HG02981 (cell line): ENCODE measurements at regions not wholly inside any gene's neighbourhood (a gene's known extent, or its start where the extent isn't known, plus 50 kb on each side); places are given as distances from the start of the nearest gene placed in this dataset.

Experiments used
- ATAC-seq: cut with Tn5 transposase; IDR thresholded peaks from one replicate; pipeline ENCODE4 v1.9.1; 2021; ENCODE audit warnings: mild to moderate bottlenecking, moderate library complexity; ENCODE audit not compliant: unreplicated experiment

DNA sequence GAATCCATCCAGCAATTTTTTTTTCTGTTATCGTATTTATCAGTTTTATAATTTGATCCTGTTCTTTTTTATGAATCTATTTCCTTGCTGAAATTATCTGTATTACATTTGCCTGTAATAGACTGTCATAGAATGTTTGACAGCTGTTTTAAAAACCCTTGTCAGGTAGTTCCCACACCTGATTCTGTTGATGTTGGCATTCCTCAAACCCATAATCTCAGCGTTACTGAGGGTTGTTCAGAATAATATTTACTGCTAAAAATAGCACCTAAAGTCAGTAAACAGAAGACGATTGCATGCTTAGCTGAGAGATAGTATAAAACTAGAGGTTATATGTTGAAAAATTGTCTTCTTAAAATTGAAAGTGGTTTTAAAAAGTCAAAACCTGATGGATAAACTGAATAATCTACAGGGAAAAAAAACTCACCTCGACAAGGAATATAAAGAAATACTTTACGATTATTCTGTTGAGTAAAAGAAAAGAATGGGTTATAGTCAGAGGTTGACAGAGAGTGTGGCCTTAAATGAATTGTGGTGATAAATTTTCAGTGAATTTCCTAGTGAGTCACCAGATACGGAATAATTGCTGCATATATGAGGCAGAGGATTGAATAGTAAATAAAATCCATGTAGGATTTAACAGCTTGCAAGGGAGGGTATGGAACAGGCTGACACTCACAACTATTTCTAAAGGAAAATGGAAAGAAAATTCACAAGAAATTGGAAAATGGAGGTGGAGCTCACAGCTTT lies 824.1 kb upstream of the IGFBP3 start:
- ATAC-seq, result no peak

DNA sequence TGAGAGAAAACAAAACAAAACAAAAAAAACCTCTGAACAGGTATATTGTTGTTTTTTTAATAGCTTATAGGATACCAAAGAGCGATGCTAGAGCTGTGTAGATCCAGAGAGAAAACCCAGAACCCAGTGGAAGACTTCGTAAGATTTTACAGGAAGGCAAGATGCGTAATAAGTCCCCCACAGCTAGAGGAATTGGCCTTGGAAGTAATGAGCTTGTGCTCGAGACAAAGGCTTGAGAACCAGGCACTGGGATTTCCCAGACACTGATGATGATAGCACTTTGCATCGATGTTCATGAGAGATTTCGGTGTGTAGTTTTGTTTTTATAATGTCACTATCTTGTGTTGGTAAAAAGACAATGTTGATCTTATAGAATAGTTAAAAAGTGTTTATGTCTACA lies 821.5 kb upstream of the IGFBP3 start:
- ATAC-seq, result no peak

DNA sequence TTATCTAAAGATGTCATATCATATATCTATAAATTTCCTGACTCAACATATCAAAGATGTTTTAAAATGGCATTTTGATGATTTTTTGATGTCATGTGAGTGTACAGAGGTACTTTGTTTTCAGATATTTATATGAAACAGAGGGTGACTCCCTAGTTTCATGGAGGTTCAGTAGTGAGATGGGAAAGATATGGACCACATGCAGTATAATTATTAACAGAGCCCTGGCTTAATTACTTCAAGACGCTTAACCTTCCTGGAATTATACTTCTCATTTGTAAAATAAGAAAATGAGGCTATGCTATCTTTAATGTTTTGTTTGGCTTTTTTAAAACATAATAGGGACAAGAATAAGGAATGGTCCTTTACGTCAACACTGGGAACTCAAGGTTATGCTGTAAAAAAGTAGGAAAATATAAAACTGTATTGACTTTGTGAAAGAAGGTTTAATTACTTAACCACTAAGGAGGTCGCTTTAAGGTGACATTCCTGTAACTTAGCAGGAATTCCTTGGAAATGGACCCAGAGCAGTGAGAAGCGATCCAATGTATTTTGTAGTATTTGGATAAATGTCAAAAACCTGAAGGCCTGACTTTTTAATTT lies 821.0 kb upstream of the IGFBP3 start:
- no peak for ATAC-seq

DNA sequence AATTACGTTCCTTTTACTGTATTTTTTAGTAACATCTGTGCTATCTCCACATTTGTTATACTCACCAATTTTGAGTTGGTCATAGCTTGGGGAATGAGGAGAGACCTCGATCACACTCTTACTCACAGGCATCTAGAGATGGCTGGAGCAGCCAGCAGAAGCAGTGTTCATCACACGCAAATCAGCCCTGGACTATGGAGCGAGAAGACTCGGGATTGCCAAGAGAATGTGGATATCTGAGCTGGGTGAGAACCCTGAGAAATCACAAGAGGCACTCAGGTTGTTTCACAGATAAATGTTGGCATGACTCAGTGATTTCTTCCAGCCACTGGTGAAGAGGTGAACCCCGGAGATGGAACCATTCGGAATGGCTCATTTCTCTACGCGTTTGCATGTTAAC lies 820.1 kb upstream of the IGFBP3 start:
- no peak for ATAC-seq

DNA sequence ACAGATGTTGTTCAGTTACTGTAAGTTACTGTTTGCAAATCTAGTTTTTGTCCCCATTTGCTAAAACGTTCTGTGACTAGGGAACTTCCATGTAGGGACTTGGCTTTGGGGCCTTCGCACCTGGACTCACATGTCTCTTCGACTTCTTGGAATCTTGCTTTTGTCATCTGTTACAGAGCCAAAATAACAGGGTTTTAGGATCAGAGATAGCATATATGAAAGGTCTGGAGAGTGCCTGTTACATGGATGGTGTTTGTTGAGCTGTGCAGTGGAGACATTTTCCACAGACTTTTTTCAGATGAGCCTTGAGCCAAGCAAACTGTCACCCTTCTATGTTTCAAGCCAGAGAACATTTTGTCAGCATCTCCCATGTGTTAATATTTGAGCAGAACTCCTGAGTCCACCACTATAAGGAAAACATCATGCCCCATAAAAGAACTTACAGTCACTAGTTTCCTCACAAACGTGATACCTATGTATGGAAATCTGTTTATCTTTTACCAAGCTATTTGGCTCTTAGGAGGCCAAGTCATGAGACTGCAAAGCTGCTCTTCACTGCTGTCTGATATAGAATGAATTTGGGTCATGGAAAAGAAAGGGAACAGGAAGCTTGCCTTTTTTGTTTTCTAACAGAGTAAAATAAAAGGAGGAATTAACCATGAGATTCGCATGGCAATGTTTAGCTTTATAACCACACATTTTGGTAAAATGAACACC lies 818.6 kb upstream of the IGFBP3 start:
- ATAC-seq, result no peak

DNA sequence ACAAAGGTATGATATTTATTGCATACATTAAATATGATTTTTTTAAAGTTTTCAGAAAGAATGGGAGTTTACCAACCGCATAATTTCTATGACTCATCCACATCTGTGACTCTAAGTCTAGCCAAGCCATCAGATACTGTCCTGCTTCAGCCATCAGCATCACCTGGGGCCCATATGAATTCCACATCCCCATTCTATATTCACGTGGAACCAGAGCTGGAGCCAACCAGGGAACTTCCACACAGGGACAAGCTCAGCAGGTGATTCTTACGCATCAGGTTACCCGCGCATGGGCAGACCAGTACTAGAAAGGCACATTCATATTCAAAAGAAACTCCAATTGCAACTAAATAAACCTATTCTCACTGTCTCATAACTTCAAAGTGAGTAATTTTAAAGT lies 817.7 kb upstream of the IGFBP3 start:
- no peak for ATAC-seq

DNA sequence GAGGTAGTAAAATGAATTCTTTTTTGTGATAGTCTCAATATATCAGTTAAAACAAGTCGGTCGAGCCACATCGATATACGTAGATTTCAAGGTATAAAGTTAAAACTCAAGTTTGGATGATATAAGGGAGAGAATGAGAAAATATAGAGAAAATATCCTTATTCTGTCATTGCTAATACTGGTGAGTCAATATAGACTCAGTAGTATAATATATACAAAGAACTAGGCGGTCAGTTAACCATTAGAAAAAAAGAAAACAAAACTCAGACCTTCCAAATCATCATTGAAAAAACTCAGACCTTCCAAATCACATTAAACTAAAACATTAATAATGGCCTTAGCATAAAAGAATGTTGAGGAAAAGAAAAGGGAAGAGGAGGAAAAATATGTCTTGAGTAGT lies 817.1 kb upstream of the IGFBP3 start:
- no peak for ATAC-seq

DNA sequence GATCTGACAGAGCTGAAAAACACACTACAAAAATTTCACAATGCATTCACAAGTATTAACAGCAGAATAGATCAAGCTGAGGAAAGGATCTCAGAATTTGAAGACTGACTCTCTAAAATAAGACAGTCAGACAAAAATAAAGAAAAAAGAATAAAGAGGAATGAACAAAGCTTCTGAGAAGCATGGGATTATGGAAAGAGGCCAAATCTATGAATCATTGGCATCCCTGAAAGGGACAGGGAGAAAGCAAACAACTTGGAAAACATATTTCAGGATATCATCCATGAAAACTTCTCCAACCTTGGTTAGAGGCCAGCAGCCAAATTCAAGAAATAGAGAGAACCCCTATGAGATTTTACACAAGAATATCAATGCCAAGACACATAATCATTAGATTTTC lies 804.8 kb upstream of the IGFBP3 start:
- no peak for ATAC-seq

DNA sequence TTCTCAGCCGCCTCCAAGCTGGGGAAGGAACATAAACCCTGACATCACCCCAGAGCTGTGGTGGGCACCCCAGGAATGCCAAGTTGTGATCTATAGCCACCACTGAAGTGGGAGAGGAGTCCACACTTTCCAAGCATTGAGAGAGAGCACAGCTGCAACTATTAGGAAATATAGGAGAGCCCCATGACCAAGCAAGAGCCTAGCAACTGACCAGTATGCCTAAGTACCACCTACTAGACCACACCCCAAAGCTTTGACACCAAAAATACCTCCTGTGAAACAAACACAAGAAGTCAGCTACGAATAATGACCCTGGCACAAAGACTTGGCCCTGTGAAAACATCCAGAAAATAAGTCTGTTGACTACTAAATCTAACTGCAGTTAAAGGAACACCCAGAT lies 804.1 kb upstream of the IGFBP3 start:
- ATAC-seq, result no peak

DNA sequence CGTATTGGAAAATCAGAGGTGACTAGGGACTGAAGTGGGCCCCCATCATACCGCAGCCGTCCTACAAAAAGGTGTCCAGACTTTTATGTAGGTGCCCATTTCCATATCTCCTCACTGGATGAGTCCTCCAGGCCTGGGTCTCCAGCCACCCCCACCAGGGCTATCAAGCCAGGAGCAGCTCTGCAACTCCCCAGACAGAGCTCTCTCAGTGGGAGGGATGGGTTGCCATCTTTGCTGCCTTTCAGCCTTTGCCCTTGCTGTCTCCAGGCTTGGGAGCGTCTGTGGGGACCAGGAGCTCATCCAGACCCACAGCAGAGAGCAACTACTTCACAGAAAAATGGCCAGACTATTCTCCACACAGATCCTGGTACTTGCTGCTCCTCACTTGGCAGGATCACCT lies 802.7 kb upstream of the IGFBP3 start:
- ATAC-seq, result no peak

DNA sequence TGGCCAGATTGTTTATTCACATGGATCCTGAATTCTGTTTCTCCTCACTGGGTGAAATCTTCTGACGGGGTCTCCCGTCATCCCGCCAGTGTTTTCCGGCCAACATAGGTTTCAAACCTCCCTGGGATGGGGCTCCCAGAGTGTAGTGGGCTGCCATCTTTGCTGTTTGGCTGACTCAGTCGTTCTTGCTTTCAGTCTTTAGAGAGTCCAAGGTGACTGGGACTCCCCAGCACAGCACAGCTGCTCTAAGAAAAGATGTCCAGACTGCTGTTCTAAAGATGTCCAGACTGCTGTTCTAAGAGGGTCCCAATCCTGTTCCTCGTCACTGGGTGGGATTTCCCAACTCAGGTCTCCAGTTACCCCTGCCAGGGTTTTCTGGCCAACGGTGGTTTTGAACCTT lies 801.9 kb upstream of the IGFBP3 start:
- no peak for ATAC-seq

DNA sequence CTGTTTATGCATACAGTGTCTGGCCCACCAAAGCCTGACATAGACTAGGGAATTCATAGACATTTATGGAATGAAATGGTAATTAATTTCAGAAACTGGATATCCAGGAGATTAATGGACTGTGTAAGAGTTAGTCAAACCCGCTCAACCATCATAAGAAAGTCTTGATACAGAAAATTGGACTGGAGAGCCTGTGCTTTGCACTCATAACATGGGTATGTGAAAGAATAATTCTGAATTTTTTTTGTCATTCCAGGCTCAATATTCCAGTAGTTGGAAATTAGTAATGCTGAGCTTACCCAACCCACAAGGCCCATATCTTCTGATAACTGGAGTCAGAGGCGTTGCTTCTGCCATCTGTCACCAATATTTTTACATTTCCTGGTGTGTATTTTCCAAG lies 799.7 kb upstream of the IGFBP3 start:
- ATAC-seq, result no peak

DNA sequence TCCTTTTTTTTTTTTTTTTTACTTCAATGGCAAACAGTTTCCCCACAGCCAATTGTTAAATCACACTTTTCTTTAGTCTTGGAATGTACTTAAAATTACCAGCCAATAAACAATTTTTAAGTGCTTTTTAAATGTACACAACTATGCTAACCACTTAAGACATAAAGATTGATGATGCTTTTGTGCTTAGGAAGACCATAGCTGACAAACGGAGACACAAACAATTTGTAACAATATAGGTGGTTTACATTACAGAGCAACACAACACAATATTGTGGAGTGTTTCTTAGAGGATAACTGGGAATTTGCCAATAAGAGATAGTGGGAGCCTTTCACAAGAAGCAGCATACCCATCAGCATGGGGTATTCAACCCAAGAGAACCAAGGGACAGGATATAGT lies 798.5 kb upstream of the IGFBP3 start:
- no peak for ATAC-seq

DNA sequence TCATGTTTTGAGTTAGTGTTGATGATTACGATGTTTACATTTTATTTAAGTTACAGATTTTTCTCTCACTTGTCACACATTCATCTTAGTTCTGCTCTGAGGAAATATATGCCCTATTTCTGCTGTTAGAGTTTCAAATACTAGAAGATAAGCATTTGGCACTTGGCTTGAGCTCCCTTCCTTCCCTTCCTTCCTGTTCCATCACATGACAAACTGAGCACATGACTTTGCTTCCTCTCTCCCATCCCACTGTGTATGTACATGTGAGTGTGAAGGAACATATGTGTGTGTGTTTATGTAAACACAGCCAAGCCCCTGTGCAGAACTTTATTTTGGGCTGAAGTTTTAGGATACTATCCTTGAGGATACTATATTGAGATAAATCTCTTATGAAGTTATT lies 795.9 kb upstream of the IGFBP3 start:
- no peak for ATAC-seq

DNA sequence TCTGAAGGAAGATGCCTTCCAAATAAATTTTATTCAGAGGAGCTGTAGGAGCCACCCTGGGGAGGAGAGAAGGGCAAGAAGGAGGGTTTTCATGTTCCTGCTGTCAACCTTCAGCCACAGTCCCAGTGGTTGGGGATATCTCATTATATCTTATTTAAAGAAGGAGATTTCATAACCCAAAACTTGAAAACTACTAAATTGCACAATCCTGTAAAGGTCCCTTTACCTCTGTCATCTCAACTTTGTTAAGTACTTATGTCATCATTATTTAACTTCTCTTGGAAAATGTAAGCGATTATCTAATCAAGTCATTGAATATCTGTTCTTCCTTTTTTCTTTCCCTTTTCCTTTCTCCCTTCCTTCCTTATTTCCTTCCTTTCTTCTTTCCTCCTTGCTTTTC lies 794.5 kb upstream of the IGFBP3 start:
- no peak for ATAC-seq

DNA sequence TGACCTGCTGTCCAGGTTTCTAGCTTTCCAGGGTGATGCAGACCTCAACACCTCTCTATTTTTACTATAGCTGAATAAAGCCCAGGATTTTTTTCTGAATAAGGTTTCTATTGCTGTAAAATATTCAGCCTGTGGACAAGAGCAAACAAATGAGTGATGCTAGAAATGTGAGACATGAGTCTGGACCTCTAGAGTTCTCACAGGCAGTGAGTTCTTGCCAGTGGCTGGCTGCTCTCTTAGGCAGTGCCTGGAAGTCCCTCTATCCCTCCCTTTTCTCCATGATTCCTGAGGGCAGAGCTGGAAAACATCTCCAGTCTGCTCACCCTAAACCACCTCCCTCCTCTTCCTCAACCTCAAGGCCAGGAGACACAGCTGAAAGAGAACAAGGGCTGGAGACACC lies 793.8 kb upstream of the IGFBP3 start:
- ATAC-seq, result no peak

DNA sequence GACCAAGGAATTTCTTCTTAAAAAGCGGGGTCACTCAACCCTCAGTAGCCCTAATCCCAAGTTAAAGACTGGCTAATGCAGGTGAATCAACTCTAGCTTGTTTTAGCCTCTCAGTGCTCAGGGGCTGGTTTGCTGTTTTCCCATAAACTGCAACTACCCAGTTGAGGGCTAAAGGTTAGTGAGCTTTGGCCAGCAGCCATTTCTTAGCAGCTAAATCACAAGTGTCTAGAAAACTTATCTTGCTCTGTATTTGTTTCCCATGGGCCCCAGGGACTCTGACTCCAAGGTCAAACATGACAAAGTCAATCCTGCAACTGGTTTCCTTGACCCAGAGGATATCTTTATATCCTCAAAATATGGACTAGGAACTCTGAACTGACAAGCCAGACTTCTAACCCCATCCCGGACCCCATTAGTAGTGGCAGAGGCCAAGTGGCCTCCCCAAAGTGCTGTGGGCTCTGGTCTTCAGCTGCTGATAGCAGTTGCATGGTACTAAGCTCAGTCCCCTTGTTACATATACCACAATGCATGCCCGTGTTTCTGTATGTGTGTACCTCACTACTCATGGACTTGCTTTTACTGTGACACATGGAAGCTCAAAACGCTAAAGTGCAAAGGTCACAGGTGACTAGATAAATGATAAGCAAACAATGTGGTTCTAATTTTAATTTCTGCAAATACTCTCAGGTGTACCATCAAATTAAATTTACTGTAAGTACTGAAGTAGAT lies 793.0 kb upstream of the IGFBP3 start:
- ATAC-seq, result no peak

DNA sequence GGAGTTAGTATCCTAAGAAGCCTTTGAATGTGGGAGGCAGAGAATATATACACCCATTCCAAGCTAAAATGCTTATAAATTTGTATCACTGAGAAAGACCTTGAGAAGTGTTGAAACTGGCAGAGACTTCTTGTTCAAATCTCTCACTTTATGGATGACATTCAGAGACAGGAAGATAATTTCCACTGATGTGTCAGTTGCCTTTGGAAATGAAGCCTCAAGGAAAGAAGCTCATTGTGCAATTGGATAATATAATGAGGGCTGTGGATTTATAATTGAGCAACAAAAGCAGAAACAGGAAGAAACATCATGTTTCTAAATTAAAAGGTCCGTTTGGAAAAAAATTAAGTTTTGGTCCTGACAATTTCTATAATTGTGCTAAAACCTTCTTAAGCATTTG lies 789.9 kb upstream of the IGFBP3 start:
- no peak for ATAC-seq

DNA sequence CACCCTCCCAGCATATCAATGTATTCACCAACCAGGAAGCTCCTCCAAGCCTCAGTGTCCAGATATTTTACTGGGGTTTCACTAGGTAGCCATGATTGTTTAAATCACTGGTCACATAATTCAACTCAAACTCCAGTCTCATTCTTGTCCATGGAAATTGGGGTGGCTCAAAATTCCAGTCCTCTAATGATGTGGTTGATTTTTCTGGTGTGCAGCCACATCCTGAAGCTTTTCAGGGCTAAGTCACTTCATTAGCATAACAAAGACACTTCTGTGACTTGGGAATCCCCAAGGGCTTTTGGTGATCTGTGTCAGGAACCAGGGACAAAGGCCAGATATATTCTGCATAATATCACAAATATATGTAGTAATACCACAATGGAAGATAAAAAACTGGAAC lies 786.9 kb upstream of the IGFBP3 start:
- ATAC-seq, result no peak

DNA sequence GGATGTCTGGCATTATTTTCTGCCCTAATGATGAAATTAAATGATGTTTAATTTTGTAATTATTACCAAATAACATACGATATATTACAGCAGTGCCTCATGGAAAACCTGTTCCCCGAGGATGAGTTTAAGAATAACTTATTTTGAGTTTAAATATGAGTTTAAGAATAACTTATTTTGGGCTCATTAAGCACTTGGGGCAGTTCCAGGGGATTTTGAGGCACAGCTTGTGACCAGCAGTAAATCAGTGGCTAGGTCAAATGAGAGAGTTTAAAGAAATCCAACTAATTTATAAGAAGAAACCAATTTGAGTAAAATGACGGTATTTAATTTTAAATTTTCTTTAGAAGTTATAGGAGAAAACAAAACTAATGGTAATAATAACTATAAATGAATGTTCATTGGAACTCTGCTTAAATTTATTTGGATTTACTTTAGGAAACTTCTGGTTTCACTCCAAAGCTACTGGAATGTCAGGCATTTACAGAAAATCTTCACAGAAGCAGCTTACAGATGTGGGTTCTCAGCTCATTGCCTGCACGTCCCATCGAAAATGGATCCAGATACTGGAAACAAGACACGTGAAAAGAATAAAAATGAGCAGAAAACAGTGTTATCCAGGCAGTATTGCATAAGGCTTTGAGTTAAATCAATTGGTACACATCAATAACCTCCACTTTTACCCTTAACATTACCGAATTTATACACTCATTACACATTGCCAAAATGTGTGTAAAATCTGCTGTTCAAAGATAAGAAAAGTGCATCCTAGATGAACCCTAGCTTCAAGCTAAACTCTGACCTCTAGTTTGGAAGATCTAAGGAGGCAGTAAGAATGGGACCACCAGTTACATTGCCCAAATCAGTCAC lies 784.5 kb upstream of the IGFBP3 start:
- ATAC-seq, result no peak

DNA sequence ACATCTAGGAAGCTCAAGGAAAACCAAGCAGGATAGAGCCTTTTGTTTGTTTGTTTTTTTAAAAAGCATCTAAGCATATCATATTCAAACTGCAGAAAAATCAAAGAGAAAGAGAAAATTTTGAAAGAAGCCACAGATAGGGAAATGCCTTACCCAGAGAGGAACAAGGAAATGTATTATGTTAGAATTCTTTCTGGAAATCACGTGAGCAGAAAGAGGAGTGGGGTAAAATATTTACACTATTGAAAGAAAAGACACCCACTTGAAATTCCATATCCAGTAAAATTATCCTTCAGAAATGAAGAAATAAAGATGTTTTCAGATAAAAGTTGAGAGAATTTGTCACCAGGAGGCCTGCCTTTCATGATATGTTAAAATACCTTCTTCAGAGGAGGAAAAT lies 775.7 kb upstream of the IGFBP3 start:
- no peak for ATAC-seq
